HG03571 (cell line): ENCODE measurements at regions not wholly inside any gene's neighbourhood (a gene's known extent, or its start where the extent isn't known, plus 50 kb on each side); places are given as distances from the start of the nearest gene placed in this dataset.
A peak's percentile ranks its signal among the peaks of the same experiment; 100 is the strongest.

ENCODE experiments used
- ATAC-seq: cut with Tn5 transposase; IDR thresholded peaks from one replicate; pipeline ENCODE4 v1.9.1; 2021; ENCODE audit not compliant: unreplicated experiment

GRCh38 chr2:226652983-226653765 is 146.4 kb downstream of the IRS1 start:
- no peak for ATAC-seq

- peak; percentile 52 for ATAC-seq
Observed at GRCh38 chr2:226652369-226652768, 147.3 kb downstream of the IRS1 start.

- ATAC-seq = peak; percentile 86
Observed at GRCh38 chr2:226649871-226650660, 149.6 kb downstream of the IRS1 start.

GRCh38 chr2:226649201-226649600 is 150.4 kb downstream of the IRS1 start:
- no peak for ATAC-seq

- ATAC-seq = no peak
Observed at GRCh38 chr2:226647621-226648518, 151.8 kb downstream of the IRS1 start.

GRCh38 chr2:226644399-226644865 is 155.2 kb downstream of the IRS1 start:
- no peak for ATAC-seq

- no peak for ATAC-seq
Observed at GRCh38 chr2:226643946-226644282, 155.7 kb downstream of the IRS1 start.

GRCh38 chr2:226643030-226643945 is 156.3 kb downstream of the IRS1 start:
- ATAC-seq = no peak

GRCh38 chr2:226641008-226641407 is 158.6 kb downstream of the IRS1 start:
- no peak for ATAC-seq

GRCh38 chr2:226640501-226640900 is 159.1 kb downstream of the IRS1 start:
- ATAC-seq = no peak

GRCh38 chr2:226639550-226639949 is 160.1 kb downstream of the IRS1 start:
- ATAC-seq = no peak

- ATAC-seq = no peak
Observed at GRCh38 chr2:226638576-226638975, 161.0 kb downstream of the IRS1 start.

- no peak for ATAC-seq
Observed at GRCh38 chr2:226637383-226637782, 162.2 kb downstream of the IRS1 start.

GRCh38 chr2:226636586-226636985 is 163.0 kb downstream of the IRS1 start:
- ATAC-seq = no peak

GRCh38 chr2:226634943-226635604 is 164.5 kb downstream of the IRS1 start:
- ATAC-seq = no peak

GRCh38 chr2:226631671-226632070 is 167.9 kb downstream of the IRS1 start:
- ATAC-seq = no peak

- no peak for ATAC-seq
Observed at GRCh38 chr2:226631187-226631586, 168.4 kb downstream of the IRS1 start.

GRCh38 chr2:226625946-226626345 is 173.7 kb downstream of the IRS1 start:
- no peak for ATAC-seq

- ATAC-seq = no peak
Observed at GRCh38 chr2:226623587-226624368, 175.8 kb downstream of the IRS1 start.
